Gastroesophageal sphincter (tissue), 4 donors: ENCODE measurements at regions not wholly inside any gene's neighbourhood (a gene's known extent, or its start where the extent isn't known, plus 50 kb on each side); places are given as distances from the start of the nearest gene placed in this dataset.
"Not testable (repeated sequence)": the region's sequence is repeated elsewhere in the genome, so short reads cannot be mapped to it uniquely, and the experiment has no call there.

Experiments
- ATAC-seq: fragments of 150-250 bp; one replicate; pipeline ENCODE4 v1.9.1; 2016; ENCODE audit warnings: mild to moderate bottlenecking, moderate library complexity
- H3K27ac ChIP-seq, 4 donors: fragments of 200-600 bp; sonication (generic) in 3 of 4; 1 replicate in 3 of 4; 2 replicates in 1 of 4; pipeline ENCODE4 v1.5.1; 2016 to 2019
- H3K27me3 ChIP-seq: fragments of 200-600 bp; sonication (generic); one replicate; pipeline ENCODE4 v1.5.1; 2019
- H3K36me3 ChIP-seq, 2 donors: fragments of 200-600 bp; sonication (generic); one replicate each; pipeline ENCODE4 v1.5.1; 2019; ENCODE audit warnings: control low read depth in 1 of 2
- H3K4me1 ChIP-seq, 3 donors: fragments of 200-600 bp; sonication (generic); 1 replicate in 2 of 3; 2 replicates in 1 of 3; pipeline ENCODE4 v1.5.1; 2016 to 2019; ENCODE audit warnings: control low read depth in 2 of 3
- H3K4me3 ChIP-seq, 2 donors: fragments of 200-600 bp; sonication (generic); one replicate each; pipeline ENCODE4 v1.5.1; 2019; ENCODE audit warnings: mild to moderate bottlenecking in 1 of 2, moderate library complexity in 1 of 2
- H3K9me3 ChIP-seq, 3 donors: fragments of 200-600 bp; sonication (generic); one replicate each; pipeline ENCODE4 v1.5.1; 2017 to 2019; ENCODE audit warnings: control low read depth in 2 of 3
- WGBS, 2 donors: methylation state at CpG; one replicate each; pipeline ENCODE4 v1.1.5; 2018; ENCODE audit warnings: low coverage in 1 of 2; 5-methylcytosine and 5-hydroxymethylcytosine counted together

- H3K9me3 ChIP-seq, H3K27ac ChIP-seq, H3K27me3 ChIP-seq, H3K4me3 ChIP-seq, ATAC-seq, H3K36me3 ChIP-seq, H3K4me1 ChIP-seq: not testable (repeated sequence)
- WGBS, 2 donors: 80 to 83% methylated on average over 1 to 2 of the region's 10 CpGs
Measured at GRCh38 chr4:49323573-49323940, 337.5 kb downstream of the CWH43 start.
